Stomach (tissue), 4 donors: ENCODE measurements at regions not wholly inside any gene's neighbourhood (a gene's known extent, or its start where the extent isn't known, plus 50 kb on each side); places are given as distances from the start of the nearest gene placed in this dataset.

Experiments used
- EP300 ChIP-seq: sonication (generic); formaldehyde crosslinking; IDR thresholded peaks from one replicate; pipeline ENCODE4 v1.6.1; 2017; ENCODE audit warnings: antibody characterized with exemption
- POLR2A ChIP-seq, 4 donors: fragments of 450-650 bp; IDR thresholded peaks; one replicate each; pipeline ENCODE4 v1.6.1; 2016; ENCODE audit warnings: antibody characterized with exemption in 4 of 4, control low read depth in 2 of 4, mild to moderate bottlenecking in 1 of 4, moderate library complexity in 1 of 4
- POLR2AphosphoS5 ChIP-seq, 3 donors: sonication (generic); formaldehyde crosslinking; IDR thresholded peaks; one replicate each; pipeline ENCODE4 v1.6.1; 2016; ENCODE audit warnings: antibody characterized with exemption in 3 of 3
- TF ChIP-seq, protein P1 (sequence below), 7 experiments: fragments of 450-650 bp in 4 of 7; fragments of 200-600 bp in 3 of 7; sonication (generic) in 3 of 7; IDR thresholded peaks; one replicate each; pipeline ENCODE4 v1.5.1; 2016 to 2019; ENCODE audit warnings: antibody characterized with exemption in 7 of 7, control low read depth in 2 of 7, mild to moderate bottlenecking in 1 of 7

GRCh38 chrX:39460499-39460898 is 637.3 kb downstream of the BCOR start:
- TF ChIP-seq POLR2A (IDR thresholded peaks at IDR 0.05) (no peak), POLR2AphosphoS5 (IDR thresholded peaks at IDR 0.05) (no peak), EP300 (no peak)
- TF ChIP-seq, protein P1, sequence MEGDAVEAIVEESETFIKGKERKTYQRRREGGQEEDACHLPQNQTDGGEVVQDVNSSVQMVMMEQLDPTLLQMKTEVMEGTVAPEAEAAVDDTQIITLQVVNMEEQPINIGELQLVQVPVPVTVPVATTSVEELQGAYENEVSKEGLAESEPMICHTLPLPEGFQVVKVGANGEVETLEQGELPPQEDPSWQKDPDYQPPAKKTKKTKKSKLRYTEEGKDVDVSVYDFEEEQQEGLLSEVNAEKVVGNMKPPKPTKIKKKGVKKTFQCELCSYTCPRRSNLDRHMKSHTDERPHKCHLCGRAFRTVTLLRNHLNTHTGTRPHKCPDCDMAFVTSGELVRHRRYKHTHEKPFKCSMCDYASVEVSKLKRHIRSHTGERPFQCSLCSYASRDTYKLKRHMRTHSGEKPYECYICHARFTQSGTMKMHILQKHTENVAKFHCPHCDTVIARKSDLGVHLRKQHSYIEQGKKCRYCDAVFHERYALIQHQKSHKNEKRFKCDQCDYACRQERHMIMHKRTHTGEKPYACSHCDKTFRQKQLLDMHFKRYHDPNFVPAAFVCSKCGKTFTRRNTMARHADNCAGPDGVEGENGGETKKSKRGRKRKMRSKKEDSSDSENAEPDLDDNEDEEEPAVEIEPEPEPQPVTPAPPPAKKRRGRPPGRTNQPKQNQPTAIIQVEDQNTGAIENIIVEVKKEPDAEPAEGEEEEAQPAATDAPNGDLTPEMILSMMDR (IDR thresholded peaks at IDR 0.05), result no peak
